ENCODE measurements at regions not wholly inside any gene's neighbourhood (a gene's known extent, or its start where the extent isn't known, plus 50 kb on each side); places are given as distances from the start of the nearest gene placed in this dataset.

GRCh38 chr6:106767271-106767670 is 137.9 kb downstream of the QRSL1 start:
- no peak for TF ChIP-seq CTCF (IDR thresholded peaks at IDR 0.05)
- TF ChIP-seq POLR2A (IDR thresholded peaks at IDR 0.05) = no peak
- no peak for TF ChIP-seq EP300 (IDR thresholded peaks at IDR 0.05)
